ENCODE measurements at regions not wholly inside any gene's neighbourhood (a gene's known extent, or its start where the extent isn't known, plus 50 kb on each side); places are given as distances from the start of the nearest gene placed in this dataset.

GRCh38 chr5:89850513-89850865, 559.1 kb downstream of the CETN3 start:
- TF ChIP-seq CTCF (IDR thresholded peaks at IDR 0.05 in 8 of 11, conservative IDR thresholded peaks at IDR 0.05 in 3 of 11) (no peak), POLR2A (IDR thresholded peaks at IDR 0.05) (no peak), POLR2AphosphoS5 (IDR thresholded peaks at IDR 0.05) (no peak)

Measured in spleen (tissue), 7 donors.